ENCODE measurements at regions not wholly inside any gene's neighbourhood (a gene's known extent, or its start where the extent isn't known, plus 50 kb on each side); places are given as distances from the start of the nearest gene placed in this dataset.
"Not testable (repeated sequence)": the region's sequence is repeated elsewhere in the genome, so short reads cannot be mapped to it uniquely, and the experiment has no call there.

- no peaks in the 10 kb centered on the region for H3K4me1 ChIP-seq (ENCODE audit: insufficient read depth, low read length)
- H3K27ac ChIP-seq (ENCODE audit: low read depth, low read length) = no peak overlapping the region
- ChIA-PET POLR2A (no interaction called here), CTCF (interaction anchor here (1.1 to 1.4 kb wide), 4 partner anchors 12 to 26 kb away, joined by 3 to 4 read pairs (median 4); no protein-coding TSS in a partner anchor)
- H3K27me3 ChIP-seq (ENCODE audit: insufficient read depth, low read length, poor library complexity, severe bottlenecking) = no peaks in the 10 kb centered on the region
- Mint-ChIP-seq H3K4me3 (no peak overlapping the region), H3K4me1 (peaks cover 0 to 6% (median 0%) of the 10 kb centered on the region in 3 donors), H3K9me3 (peaks cover 0 to 6% (median 0%) of the 10 kb centered on the region in 5 donors), H3K36me3 (no peaks in the 10 kb centered on the region), H3K27ac (no peak overlapping the region), H3K27me3 (peaks cover 17 to 46% of the 10 kb centered on the region in 2 donors)
- H3K4me3 ChIP-seq (ENCODE audit: low read length) = no peak overlapping the region
- no peaks in the 10 kb centered on the region for H3K36me3 ChIP-seq (ENCODE audit: insufficient read depth, low read length)
- H3K9me3 ChIP-seq (ENCODE audit: low read length) = no peaks in the 10 kb centered on the region
- no peak for DNase-seq
Observed at GRCh38 chr15:38842226-38842625, 277.6 kb upstream of the RASGRP1 start.

GRCh38 chr15:38843051-38843501 lies 278.5 kb upstream of the RASGRP1 start:
- DNase-seq = no peak
- ChIA-PET CTCF (interaction anchor here (1.1 to 1.4 kb wide), 2 partner anchors 12 to 15 kb away, joined by 3 read pairs; no protein-coding TSS in a partner anchor), POLR2A (no interaction called here)
- Histone ChIP-seq H3K36me3 (ENCODE audit: insufficient read depth, low read length) (no peaks in the 10 kb centered on the region), H3K27ac (ENCODE audit: low read depth, low read length) (no peak overlapping the region), H3K9me3 (ENCODE audit: low read length) (no peaks in the 10 kb centered on the region), H3K4me1 (ENCODE audit: insufficient read depth, low read length) (no peaks in the 10 kb centered on the region), H3K4me3 (ENCODE audit: low read length) (no peak overlapping the region), H3K27me3 (ENCODE audit: insufficient read depth, low read length, poor library complexity, severe bottlenecking) (no peaks in the 10 kb centered on the region)
- Mint-ChIP-seq H3K4me3 (no peak overlapping the region), H3K9me3 (peaks cover 0 to 3% (median 0%) of the 10 kb centered on the region in 5 donors), H3K27ac (no peak overlapping the region), H3K4me1 (peaks cover 0 to 6% (median 0%) of the 10 kb centered on the region in 3 donors), H3K36me3 (no peaks in the 10 kb centered on the region), H3K27me3 (peaks cover 17 to 38% of the 10 kb centered on the region in 2 donors)

GRCh38 chr15:38843736-38844590 lies 279.3 kb upstream of the RASGRP1 start:
- H3K27ac ChIP-seq (ENCODE audit: low read depth, low read length) = no peak overlapping the region
- no peak overlapping the region for H3K4me3 Mint-ChIP-seq
- H3K36me3 Mint-ChIP-seq = no peaks in the 10 kb centered on the region
- CTCF ChIA-PET = no interaction called here
- H3K4me1 ChIP-seq (ENCODE audit: insufficient read depth, low read length) = no peaks in the 10 kb centered on the region
- H3K36me3 ChIP-seq (ENCODE audit: insufficient read depth, low read length) = no peaks in the 10 kb centered on the region
- no peak for DNase-seq
- POLR2A ChIA-PET = no interaction called here
- H3K9me3 ChIP-seq (ENCODE audit: low read length) = no peaks in the 10 kb centered on the region
- no peaks in the 10 kb centered on the region for H3K27me3 ChIP-seq (ENCODE audit: insufficient read depth, low read length, poor library complexity, severe bottlenecking)
- H3K27ac Mint-ChIP-seq = no peak overlapping the region
- H3K9me3 Mint-ChIP-seq = peaks cover 0 to 3% (median 0%) of the 10 kb centered on the region in 5 donors
- H3K4me1 Mint-ChIP-seq = peaks cover 0 to 6% (median 0%) of the 10 kb centered on the region in 3 donors
- H3K27me3 Mint-ChIP-seq = peaks cover 17 to 39% of the 10 kb centered on the region in 2 donors
- no peak overlapping the region for H3K4me3 ChIP-seq (ENCODE audit: low read length)

GRCh38 chr15:38844736-38845135 lies 280.1 kb upstream of the RASGRP1 start:
- no peaks in the 10 kb centered on the region for H3K9me3 ChIP-seq (ENCODE audit: low read length)
- no peaks in the 10 kb centered on the region for H3K36me3 Mint-ChIP-seq
- no peak for DNase-seq
- H3K4me1 ChIP-seq (ENCODE audit: insufficient read depth, low read length) = no peaks in the 10 kb centered on the region
- CTCF ChIA-PET = no interaction called here
- no peak overlapping the region for H3K27ac ChIP-seq (ENCODE audit: low read depth, low read length)
- H3K27me3 Mint-ChIP-seq = peaks cover 19 to 44% of the 10 kb centered on the region in 2 donors
- H3K27ac Mint-ChIP-seq = no peak overlapping the region
- H3K27me3 ChIP-seq (ENCODE audit: insufficient read depth, low read length, poor library complexity, severe bottlenecking) = no peaks in the 10 kb centered on the region
- H3K4me3 ChIP-seq (ENCODE audit: low read length) = no peak overlapping the region
- POLR2A ChIA-PET = no interaction called here
- no peaks in the 10 kb centered on the region for H3K36me3 ChIP-seq (ENCODE audit: insufficient read depth, low read length)
- H3K9me3 Mint-ChIP-seq = peaks cover 0 to 3% (median 0%) of the 10 kb centered on the region in 5 donors
- peaks cover 0 to 6% (median 0%) of the 10 kb centered on the region in 3 donors for H3K4me1 Mint-ChIP-seq
- no peak overlapping the region for H3K4me3 Mint-ChIP-seq

GRCh38 chr15:38846346-38846745 lies 281.7 kb upstream of the RASGRP1 start:
- no peak for DNase-seq
- peak overlapping the region in 1 of 8 donors; percentile 64 for H3K27ac Mint-ChIP-seq
- no peaks in the 10 kb centered on the region for H3K9me3 Mint-ChIP-seq
- no peaks in the 10 kb centered on the region for H3K36me3 Mint-ChIP-seq
- H3K27me3 ChIP-seq (ENCODE audit: insufficient read depth, low read length, poor library complexity, severe bottlenecking) = no peaks in the 10 kb centered on the region
- no peak overlapping the region for H3K4me3 ChIP-seq (ENCODE audit: low read length)
- H3K27ac ChIP-seq (ENCODE audit: low read depth, low read length) = no peak overlapping the region
- no peaks in the 10 kb centered on the region for H3K4me1 ChIP-seq (ENCODE audit: insufficient read depth, low read length)
- H3K36me3 ChIP-seq (ENCODE audit: insufficient read depth, low read length) = no peaks in the 10 kb centered on the region
- no peaks in the 10 kb centered on the region for H3K4me1 Mint-ChIP-seq
- ChIA-PET POLR2A (no interaction called here), CTCF (no interaction called here)
- no peak overlapping the region for H3K4me3 Mint-ChIP-seq
- no peaks in the 10 kb centered on the region for H3K9me3 ChIP-seq (ENCODE audit: low read length)
- H3K27me3 Mint-ChIP-seq = peaks cover 23 to 44% of the 10 kb centered on the region in 2 donors

GRCh38 chr15:38847666-38848065 lies 283.1 kb upstream of the RASGRP1 start:
- no peaks in the 10 kb centered on the region for H3K4me1 Mint-ChIP-seq
- peaks cover 20 to 36% of the 10 kb centered on the region in 2 donors for H3K27me3 Mint-ChIP-seq
- Histone ChIP-seq H3K4me3 (ENCODE audit: low read length) (no peak overlapping the region), H3K36me3 (ENCODE audit: insufficient read depth, low read length) (no peaks in the 10 kb centered on the region), H3K9me3 (ENCODE audit: low read length) (no peaks in the 10 kb centered on the region), H3K27me3 (ENCODE audit: insufficient read depth, low read length, poor library complexity, severe bottlenecking) (no peaks in the 10 kb centered on the region), H3K4me1 (ENCODE audit: insufficient read depth, low read length) (no peaks in the 10 kb centered on the region), H3K27ac (ENCODE audit: low read depth, low read length) (no peak overlapping the region)
- H3K9me3 Mint-ChIP-seq = no peaks in the 10 kb centered on the region
- ChIA-PET CTCF (no interaction called here), POLR2A (no interaction called here)
- H3K4me3 Mint-ChIP-seq = no peak overlapping the region
- no peak overlapping the region for H3K27ac Mint-ChIP-seq
- no peaks in the 10 kb centered on the region for H3K36me3 Mint-ChIP-seq
- DNase-seq = no peak

GRCh38 chr15:38849046-38849445 lies 284.4 kb upstream of the RASGRP1 start:
- no peaks in the 10 kb centered on the region for H3K36me3 Mint-ChIP-seq
- H3K4me3 ChIP-seq (ENCODE audit: low read length) = no peak overlapping the region
- no peak overlapping the region for H3K4me3 Mint-ChIP-seq
- H3K9me3 Mint-ChIP-seq = no peaks in the 10 kb centered on the region
- ChIA-PET CTCF (no interaction called here), POLR2A (no interaction called here)
- H3K9me3 ChIP-seq (ENCODE audit: low read length) = no peaks in the 10 kb centered on the region
- peaks cover 17 to 31% of the 10 kb centered on the region in 2 donors for H3K27me3 Mint-ChIP-seq
- no peaks in the 10 kb centered on the region for H3K4me1 ChIP-seq (ENCODE audit: insufficient read depth, low read length)
- DNase-seq = no peak
- H3K27me3 ChIP-seq (ENCODE audit: insufficient read depth, low read length, poor library complexity, severe bottlenecking) = no peaks in the 10 kb centered on the region
- peak overlapping the region in 1 of 8 donors; percentile 22 for H3K27ac Mint-ChIP-seq
- no peak overlapping the region for H3K27ac ChIP-seq (ENCODE audit: low read depth, low read length)
- no peaks in the 10 kb centered on the region for H3K36me3 ChIP-seq (ENCODE audit: insufficient read depth, low read length)
- H3K4me1 Mint-ChIP-seq = no peaks in the 10 kb centered on the region

GRCh38 chr15:38852188-38852587 lies 287.6 kb upstream of the RASGRP1 start:
- H3K27me3 Mint-ChIP-seq = peaks cover 17 to 29% of the 10 kb centered on the region in 2 donors
- peak overlapping the region in 1 of 8 donors; percentile 12 for H3K27ac Mint-ChIP-seq
- H3K4me1 ChIP-seq (ENCODE audit: insufficient read depth, low read length); H3K36me3 Mint-ChIP-seq; H3K9me3 ChIP-seq (ENCODE audit: low read length); CTCF ChIA-PET; POLR2A ChIA-PET; H3K9me3 Mint-ChIP-seq; H3K4me3 ChIP-seq (ENCODE audit: low read length); H3K27me3 ChIP-seq (ENCODE audit: insufficient read depth, low read length, poor library complexity, severe bottlenecking); DNase-seq; H3K4me1 Mint-ChIP-seq; H3K36me3 ChIP-seq (ENCODE audit: insufficient read depth, low read length); H3K27ac ChIP-seq (ENCODE audit: low read depth, low read length); H3K4me3 Mint-ChIP-seq: not testable (repeated sequence)
